DND-41 (cell line): ENCODE measurements at regions not wholly inside any gene's neighbourhood (a gene's known extent, or its start where the extent isn't known, plus 50 kb on each side); places are given as distances from the start of the nearest gene placed in this dataset.

Experiments used
- CTCF ChIP-seq: IDR thresholded peaks from 2 replicates; pipeline ENCODE4 v1.5.1; 2012; ENCODE audit warnings: borderline replicate concordance, low read length, moderate library complexity, mild to moderate bottlenecking; ENCODE audit not compliant: poor library complexity, severe bottlenecking; ENCODE audit errors: extremely low read depth
- EZH2 ChIP-seq: IDR thresholded peaks from 3 replicates; pipeline ENCODE4 v1.6.1; 2012; ENCODE audit warnings: borderline replicate concordance, low read depth, mild to moderate bottlenecking, moderate library complexity, low read length, inconsistent platforms; ENCODE audit not compliant: severe bottlenecking

- TF ChIP-seq CTCF, result no peak
- TF ChIP-seq EZH2, result no peak
Measured at GRCh38 chr21:16455978-16456377, 726.2 kb downstream of the USP25 start.
